ENCODE measurements at regions not wholly inside any gene's neighbourhood (a gene's known extent, or its start where the extent isn't known, plus 50 kb on each side); places are given as distances from the start of the nearest gene placed in this dataset.

DNA sequence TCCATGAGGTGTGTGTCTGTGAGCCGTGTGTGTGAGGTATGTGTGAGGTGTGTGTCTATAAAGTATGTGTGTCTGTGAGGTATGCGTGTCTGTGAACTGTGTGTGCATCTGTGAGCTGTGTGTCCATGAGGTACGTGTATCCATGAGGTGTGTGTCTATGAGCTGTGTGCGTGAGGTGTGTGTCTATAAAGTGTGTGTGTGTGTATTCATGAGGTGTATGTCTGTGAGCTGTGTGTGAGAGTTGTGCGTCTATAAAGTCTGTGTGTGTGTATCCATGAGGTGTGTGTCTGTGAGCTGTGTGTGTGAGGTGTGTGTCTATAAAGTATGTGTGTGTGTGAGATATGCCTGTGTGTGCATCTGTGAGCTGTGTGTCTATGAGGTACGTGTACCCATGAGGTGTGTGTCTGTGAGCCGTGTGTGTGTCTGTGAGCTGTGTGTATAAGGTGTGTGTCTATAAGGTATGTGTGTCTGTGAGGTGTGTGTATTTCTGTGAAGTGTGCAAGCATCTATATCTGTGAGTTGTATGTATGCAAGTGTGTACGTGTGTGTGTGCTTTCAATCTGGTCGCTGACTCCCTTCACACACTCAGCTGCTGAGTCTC lies 91.9 kb upstream of the FOXP4 start:
- H3K4me3 ChIP-seq (ENCODE audit: low read depth, low read length) = no peak overlapping the region
- TF ChIP-seq, protein P1, sequence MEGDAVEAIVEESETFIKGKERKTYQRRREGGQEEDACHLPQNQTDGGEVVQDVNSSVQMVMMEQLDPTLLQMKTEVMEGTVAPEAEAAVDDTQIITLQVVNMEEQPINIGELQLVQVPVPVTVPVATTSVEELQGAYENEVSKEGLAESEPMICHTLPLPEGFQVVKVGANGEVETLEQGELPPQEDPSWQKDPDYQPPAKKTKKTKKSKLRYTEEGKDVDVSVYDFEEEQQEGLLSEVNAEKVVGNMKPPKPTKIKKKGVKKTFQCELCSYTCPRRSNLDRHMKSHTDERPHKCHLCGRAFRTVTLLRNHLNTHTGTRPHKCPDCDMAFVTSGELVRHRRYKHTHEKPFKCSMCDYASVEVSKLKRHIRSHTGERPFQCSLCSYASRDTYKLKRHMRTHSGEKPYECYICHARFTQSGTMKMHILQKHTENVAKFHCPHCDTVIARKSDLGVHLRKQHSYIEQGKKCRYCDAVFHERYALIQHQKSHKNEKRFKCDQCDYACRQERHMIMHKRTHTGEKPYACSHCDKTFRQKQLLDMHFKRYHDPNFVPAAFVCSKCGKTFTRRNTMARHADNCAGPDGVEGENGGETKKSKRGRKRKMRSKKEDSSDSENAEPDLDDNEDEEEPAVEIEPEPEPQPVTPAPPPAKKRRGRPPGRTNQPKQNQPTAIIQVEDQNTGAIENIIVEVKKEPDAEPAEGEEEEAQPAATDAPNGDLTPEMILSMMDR (IDR thresholded peaks at IDR 0.05; ENCODE audit: low read depth, low read length, missing control alignments) = no peak
- DNase-seq (ENCODE audit: low read depth) = no peak

DNA sequence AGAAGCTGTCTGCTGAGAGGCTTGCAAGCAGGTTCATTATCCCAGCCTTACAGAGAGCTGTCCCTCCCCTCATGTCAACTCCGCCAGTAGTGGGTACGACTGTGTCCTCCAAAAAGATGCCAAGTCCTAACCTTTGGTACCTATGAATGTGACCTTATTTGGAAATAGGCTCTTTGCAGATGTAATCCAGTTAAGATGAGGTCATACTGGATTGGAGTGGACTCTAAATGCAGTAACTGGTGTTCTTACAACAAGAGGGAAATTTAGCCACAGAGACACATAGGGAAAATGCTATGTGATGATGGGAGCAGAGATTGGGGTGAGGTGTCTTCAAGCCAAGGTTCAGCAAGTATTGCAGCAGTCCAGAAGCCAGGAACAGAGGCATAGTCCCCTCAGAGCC lies 90.8 kb upstream of the FOXP4 start:
- no peak overlapping the region for H3K4me3 ChIP-seq (ENCODE audit: low read depth, low read length)
- TF ChIP-seq, protein P1 (IDR thresholded peaks at IDR 0.05; ENCODE audit: low read depth, low read length, missing control alignments) = no peak
- no peak for DNase-seq (ENCODE audit: low read depth)

DNA sequence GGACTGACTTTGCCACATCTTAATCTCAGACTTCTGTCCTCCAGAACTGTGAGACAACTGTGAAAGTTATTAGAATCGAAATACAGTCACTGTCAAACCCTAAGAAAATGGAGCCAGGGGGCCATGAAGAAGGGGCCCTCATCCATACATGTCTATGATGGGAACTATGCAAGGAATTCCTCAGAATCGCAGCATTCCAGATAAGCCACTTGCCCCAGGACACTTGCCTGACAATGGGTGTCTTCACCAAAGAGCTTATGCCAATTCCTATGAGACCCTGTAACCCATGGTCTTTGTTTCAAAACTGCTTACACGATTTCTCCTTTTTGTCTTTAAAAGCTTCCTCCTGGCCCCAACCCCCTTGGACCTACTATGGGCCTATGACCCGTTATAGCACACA lies 90.4 kb upstream of the FOXP4 start:
- no peak for DNase-seq (ENCODE audit: low read depth)
- TF ChIP-seq, protein P1 (IDR thresholded peaks at IDR 0.05; ENCODE audit: low read depth, low read length, missing control alignments) = no peak

DNA sequence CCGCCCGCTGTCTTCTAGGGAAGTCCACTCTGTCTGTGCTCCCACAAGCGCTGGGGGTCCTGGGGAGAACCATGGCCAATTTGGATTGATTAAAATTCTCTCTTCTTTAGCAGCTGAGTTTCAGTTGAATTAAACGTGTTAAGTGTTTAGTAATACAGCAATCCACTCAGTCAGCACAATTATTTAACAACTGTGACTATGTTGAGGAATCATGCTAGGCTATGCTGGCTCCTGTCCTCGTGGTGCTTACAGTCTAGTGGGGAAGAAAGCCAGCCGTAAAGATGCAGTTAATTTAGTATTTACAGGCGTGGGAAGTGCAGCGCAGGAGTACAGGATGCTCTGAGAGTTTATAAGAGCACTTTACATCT lies 88.9 kb upstream of the FOXP4 start:
- H3K4me3 ChIP-seq (ENCODE audit: low read depth, low read length) = no peak overlapping the region
- TF ChIP-seq, protein P1 (IDR thresholded peaks at IDR 0.05; ENCODE audit: low read depth, low read length, missing control alignments) = no peak
- DNase-seq (ENCODE audit: low read depth) = no peak

More for the DNA sequence above, 90.4 kb upstream of the FOXP4 start:
- H3K4me3 ChIP-seq (ENCODE audit: low read depth, low read length) = no peak overlapping the region

DNA sequence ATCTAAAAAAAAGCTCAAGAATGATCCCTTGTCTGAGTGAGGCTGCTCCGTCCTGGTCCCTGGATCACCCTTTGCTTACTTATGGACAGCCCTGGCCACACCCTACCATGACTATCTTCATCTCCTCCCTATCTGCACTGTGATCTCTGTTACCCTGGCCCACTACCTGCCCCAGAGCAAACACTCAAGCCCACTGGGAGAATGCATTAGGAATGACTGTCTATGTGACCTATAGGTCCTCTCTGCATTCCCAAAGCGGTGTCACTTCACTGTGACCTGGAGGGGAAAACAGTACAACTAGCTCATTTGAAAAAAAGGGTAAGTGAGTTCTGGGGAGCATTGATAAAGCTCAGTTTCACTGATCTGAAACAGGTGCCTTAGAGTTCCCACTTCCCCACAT lies 86.4 kb upstream of the FOXP4 start:
- no peak for DNase-seq (ENCODE audit: low read depth)
- TF ChIP-seq, protein P1 (IDR thresholded peaks at IDR 0.05; ENCODE audit: low read depth, low read length, missing control alignments) = no peak
- no peak overlapping the region for H3K4me3 ChIP-seq (ENCODE audit: low read depth, low read length)

DNA sequence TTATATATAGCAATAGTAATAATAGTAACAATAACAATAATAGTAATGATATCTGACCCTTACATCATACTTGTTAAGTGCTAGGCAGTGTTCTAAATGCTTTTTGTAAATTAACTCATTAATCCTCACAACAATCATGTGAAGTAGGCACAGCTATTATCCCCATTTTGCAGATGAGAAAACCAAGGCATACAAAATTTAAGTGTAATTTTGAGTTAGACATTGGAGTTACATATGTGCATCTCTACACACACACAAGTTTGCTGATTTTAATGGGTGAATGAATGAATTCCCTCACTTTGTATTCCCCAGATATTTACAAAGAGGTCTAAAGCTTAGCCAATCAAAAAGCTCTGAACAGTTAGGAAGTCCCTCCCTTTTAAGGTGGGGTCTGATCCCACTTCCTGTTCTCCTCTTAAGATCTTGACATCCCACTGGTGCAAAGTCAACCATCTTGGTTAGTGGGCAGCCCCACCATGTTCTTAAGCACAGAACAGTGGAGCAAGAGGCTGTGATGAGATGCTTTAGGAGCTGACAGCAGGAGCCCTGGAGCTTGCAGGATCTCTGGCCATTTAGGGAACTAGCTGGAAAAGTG lies 85.3 kb upstream of the FOXP4 start:
- no peak overlapping the region for H3K4me3 ChIP-seq (ENCODE audit: low read depth, low read length)
- DNase-seq (ENCODE audit: low read depth) = no peak
- TF ChIP-seq, protein P1 (IDR thresholded peaks at IDR 0.05; ENCODE audit: low read depth, low read length, missing control alignments) = no peak

DNA sequence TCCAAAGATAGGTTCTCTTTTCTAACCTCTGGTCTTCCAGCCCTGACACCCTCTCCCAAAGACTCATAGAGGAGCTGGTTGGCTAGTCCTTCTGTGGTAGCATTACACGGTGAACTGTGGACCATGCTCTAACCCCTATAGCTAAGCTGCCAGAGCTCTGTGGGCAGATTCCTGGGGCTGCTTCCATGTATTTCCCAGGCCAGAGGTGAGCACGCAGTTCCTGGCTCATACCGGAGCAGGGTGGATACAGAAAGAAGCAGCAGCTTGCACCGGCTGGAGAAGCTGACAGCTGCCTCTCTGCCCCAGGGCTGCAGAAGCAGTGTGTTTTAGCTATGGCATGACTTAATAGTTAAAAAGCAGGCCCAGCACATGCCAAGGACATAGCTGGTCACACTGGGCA lies 84.1 kb upstream of the FOXP4 start:
- no peak overlapping the region for H3K4me3 ChIP-seq (ENCODE audit: low read depth, low read length)
- TF ChIP-seq, protein P1 (IDR thresholded peaks at IDR 0.05; ENCODE audit: low read depth, low read length, missing control alignments) = no peak
- no peak for DNase-seq (ENCODE audit: low read depth)

Measured in GM12864 (cell line).